Adrenal gland (tissue), 9 donors: ENCODE measurements at regions not wholly inside any gene's neighbourhood (a gene's known extent, or its start where the extent isn't known, plus 50 kb on each side); places are given as distances from the start of the nearest gene placed in this dataset.
"Not testable (repeated sequence)": the region's sequence is repeated elsewhere in the genome, so short reads cannot be mapped to it uniquely, and the experiment has no call there.

Source experiments
- DNase-seq, 7 donors: peaks; one replicate each; pipeline ENCODE4 v3.0.0-alpha.2; 2019 to 2020
- H3K27ac ChIP-seq, 5 donors: fragments of 200-600 bp; sonication (generic) in 4 of 5; 1 replicate in 3 of 5; 2 replicates in 2 of 5; pipeline versions ENCODE4 v1.5.1 to v1.8.0; 2016 to 2020; ENCODE audit warnings: mild to moderate bottlenecking in 1 of 5
- H3K27me3 ChIP-seq: fragments of 200-600 bp; 2 replicates; pipeline ENCODE4 v1.8.0; 2021
- H3K36me3 ChIP-seq, 2 donors: fragments of 200-600 bp; replicated peaks in 1 of 2; 1 replicate in 1 of 2; 2 replicates in 1 of 2; pipeline versions ENCODE4 v1.5.1 to v1.8.0; 2018 to 2022
- H3K4me1 ChIP-seq, 2 donors: fragments of 200-600 bp; replicated peaks in 1 of 2; 1 replicate in 1 of 2; 2 replicates in 1 of 2; pipeline versions ENCODE4 v1.5.1 to v1.8.0; 2018 to 2021
- H3K4me3 ChIP-seq, 4 donors: fragments of 200-600 bp; sonication (generic) in 3 of 4; one replicate each; pipeline ENCODE4 v1.5.1; 2016 to 2018
- H3K9me3 ChIP-seq, 3 donors: fragments of 200-600 bp; sonication (generic) in 1 of 3; replicated peaks in 1 of 3; 1 replicate in 2 of 3; 2 replicates in 1 of 3; pipeline versions ENCODE4 v1.5.1 to v1.8.0; 2016 to 2021
- POLR2A ChIP-seq, 2 donors: fragments of 450-650 bp; IDR thresholded peaks; one replicate each; pipeline ENCODE4 v1.6.1; 2017; ENCODE audit warnings: antibody characterized with exemption in 2 of 2, mild to moderate bottlenecking in 2 of 2, moderate library complexity in 1 of 2
- WGBS, 4 donors: extraction: QIAGEN DNeasy Blood & Tissue Kit in 2 of 4; methylation state at CpG; one replicate each; pipeline versions ENCODE4 v1.1.5 to v1.1.7; 2013 to 2017; 5-methylcytosine and 5-hydroxymethylcytosine counted together
- intact Hi-C, 2 donors: fragments of 100-400 bp; cut with DNase I; formaldehyde crosslinking; loops; one replicate each; pipeline versions ENCODE4 v1.14.1 to v1.15.0; 2022 to 2023
- TF ChIP-seq, protein P1 (sequence below), 6 experiments: fragments of 450-650 bp in 4 of 6; fragments of 200-600 bp in 2 of 6; sonication (generic) in 1 of 6; IDR thresholded peaks; 1 replicate in 5 of 6; 2 replicates in 1 of 6; pipeline versions ENCODE4 v1.5.1 to v1.8.0; 2016 to 2021; ENCODE audit warnings: antibody characterized with exemption in 6 of 6, mild to moderate bottlenecking in 2 of 6, moderate library complexity in 1 of 6
- donor health status: healthy with polysubstance abuse.
- donor health status: Bipolar disorder and iron deficiency.
- donor health status: DM: yes; HTN: yes; CAD: no.
- donor health status: DM: no; HTN: no; CAD: no.
- donor health status: DM: no; HTN: no; CAD: no.

DNA sequence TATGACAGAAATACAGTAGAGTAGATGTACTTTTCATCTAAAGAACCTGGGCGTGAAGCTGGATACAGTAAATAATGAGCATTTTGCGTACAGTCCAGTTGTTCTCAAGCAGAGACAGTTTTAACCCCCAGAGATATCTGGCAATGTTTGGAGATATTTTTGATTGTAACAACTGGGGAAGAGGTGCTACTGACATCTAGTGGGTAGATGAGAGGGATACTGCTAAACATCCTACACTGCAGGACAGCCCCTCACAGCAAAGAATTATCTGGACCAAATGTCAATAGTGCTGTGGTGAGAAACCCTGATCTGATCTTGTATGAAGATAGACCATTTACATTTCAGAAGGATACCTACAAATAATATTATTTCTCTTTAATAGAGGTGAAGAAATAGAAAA is 200.2 kb upstream of the FAM47A start:
- 45 to 63% (median 51%) methylated on average over 2 of the region's 2 CpGs for WGBS, 4 donors
- intact Hi-C loops, result no loop called here
- no peak overlapping the region for H3K4me3 ChIP-seq
- DNase-seq, result no peak
- H3K9me3 ChIP-seq, result no peaks in the 10 kb centered on the region
- no peaks in the 10 kb centered on the region for H3K27me3 ChIP-seq
- TF ChIP-seq POLR2A (IDR thresholded peaks at IDR 0.05), result no peak
- TF ChIP-seq, protein P1, sequence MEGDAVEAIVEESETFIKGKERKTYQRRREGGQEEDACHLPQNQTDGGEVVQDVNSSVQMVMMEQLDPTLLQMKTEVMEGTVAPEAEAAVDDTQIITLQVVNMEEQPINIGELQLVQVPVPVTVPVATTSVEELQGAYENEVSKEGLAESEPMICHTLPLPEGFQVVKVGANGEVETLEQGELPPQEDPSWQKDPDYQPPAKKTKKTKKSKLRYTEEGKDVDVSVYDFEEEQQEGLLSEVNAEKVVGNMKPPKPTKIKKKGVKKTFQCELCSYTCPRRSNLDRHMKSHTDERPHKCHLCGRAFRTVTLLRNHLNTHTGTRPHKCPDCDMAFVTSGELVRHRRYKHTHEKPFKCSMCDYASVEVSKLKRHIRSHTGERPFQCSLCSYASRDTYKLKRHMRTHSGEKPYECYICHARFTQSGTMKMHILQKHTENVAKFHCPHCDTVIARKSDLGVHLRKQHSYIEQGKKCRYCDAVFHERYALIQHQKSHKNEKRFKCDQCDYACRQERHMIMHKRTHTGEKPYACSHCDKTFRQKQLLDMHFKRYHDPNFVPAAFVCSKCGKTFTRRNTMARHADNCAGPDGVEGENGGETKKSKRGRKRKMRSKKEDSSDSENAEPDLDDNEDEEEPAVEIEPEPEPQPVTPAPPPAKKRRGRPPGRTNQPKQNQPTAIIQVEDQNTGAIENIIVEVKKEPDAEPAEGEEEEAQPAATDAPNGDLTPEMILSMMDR (IDR thresholded peaks at IDR 0.05), result no peak
- H3K36me3 ChIP-seq, result no peaks in the 10 kb centered on the region
- H3K27ac ChIP-seq, result no peak overlapping the region
- no peaks in the 10 kb centered on the region for H3K4me1 ChIP-seq

DNA sequence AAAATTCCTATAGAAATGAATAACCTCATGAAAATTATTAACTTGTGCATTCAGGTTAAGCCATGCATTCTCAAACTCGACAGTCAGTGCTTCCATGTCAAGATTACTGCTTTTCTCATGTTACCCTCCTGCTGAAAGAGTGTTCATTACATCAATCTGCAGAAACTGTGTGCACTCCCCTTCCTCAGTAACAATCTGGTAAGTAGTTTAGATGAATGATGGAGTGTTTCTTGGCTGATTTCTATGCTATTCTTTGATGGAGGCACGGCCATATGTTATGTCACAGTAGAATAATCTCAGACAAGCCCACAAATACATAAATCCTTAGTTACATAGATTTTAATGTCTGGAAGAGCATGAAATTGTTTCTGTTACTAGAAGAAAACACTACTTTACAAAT is 193.3 kb upstream of the FAM47A start:
- Histone ChIP-seq H3K9me3 (no peaks in the 10 kb centered on the region), H3K4me1 (no peaks in the 10 kb centered on the region), H3K27me3 (no peaks in the 10 kb centered on the region), H3K36me3 (no peaks in the 10 kb centered on the region), H3K4me3 (no peak overlapping the region), H3K27ac (no peak overlapping the region)
- no peak for DNase-seq
- intact Hi-C loops, result no loop called here
- TF ChIP-seq POLR2A (IDR thresholded peaks at IDR 0.05), result no peak
- TF ChIP-seq, protein P1 (IDR thresholded peaks at IDR 0.05), result no peak
- 29 to 43% (median 33%) methylated on average over 1 to 2 of the region's 2 CpGs for WGBS, 4 donors

DNA sequence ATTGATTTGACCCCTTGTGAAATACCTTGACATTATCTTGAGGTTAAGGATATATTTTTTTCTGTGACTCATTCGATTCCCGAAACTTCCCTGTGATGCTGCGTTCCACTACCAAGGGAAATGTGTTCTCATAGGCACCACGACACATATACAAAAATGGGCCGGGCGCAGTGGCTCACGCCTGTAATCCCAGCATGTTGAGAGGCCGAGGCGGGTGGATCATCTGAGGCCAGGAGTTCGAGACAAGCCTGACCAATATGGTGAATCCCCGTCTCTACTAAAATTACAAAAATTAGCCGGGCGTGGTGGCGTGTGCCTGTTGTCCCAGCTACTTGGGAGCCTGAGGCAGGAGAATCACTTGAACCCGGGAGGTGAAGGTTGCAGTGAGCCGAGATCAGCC is 188.3 kb upstream of the FAM47A start:
- 86 to 93% (median 90%) methylated on average over 12 to 16 of the region's 16 CpGs for WGBS, 4 donors
- DNase-seq, H3K9me3 ChIP-seq, H3K27ac ChIP-seq, H3K4me3 ChIP-seq, H3K27me3 ChIP-seq, H3K4me1 ChIP-seq, intact Hi-C loops, H3K36me3 ChIP-seq: not testable (repeated sequence)

DNA sequence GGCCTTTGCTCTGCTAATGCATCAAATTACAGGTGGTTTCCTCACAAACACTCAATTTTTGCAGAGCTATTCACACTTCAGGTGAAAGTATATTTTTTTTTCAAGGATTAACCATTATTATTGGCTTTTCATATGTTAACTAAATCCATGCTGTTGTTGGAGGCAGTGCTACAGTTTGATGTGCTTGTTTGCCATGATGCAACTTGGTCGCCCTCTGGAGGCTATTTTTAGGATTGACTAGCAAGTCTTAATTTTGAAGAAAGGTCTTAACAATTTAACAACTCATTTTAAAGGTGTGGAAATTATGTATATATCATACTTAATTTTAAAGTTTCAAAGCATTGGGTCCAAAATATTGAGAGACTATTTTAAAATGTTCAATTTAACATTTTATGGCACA is 168.8 kb upstream of the FAM47A start:
- no peak for TF ChIP-seq POLR2A (IDR thresholded peaks at IDR 0.05)
- TF ChIP-seq, protein P1 (IDR thresholded peaks at IDR 0.05), result peak; percentile 36 to 68 (median 42)
- Histone ChIP-seq H3K36me3 (no peaks in the 10 kb centered on the region), H3K27me3 (peaks cover under 1% of the 10 kb centered on the region), H3K9me3 (no peaks in the 10 kb centered on the region), H3K4me3 (no peak overlapping the region), H3K27ac (no peak overlapping the region), H3K4me1 (no peaks in the 10 kb centered on the region)
- peak; percentile 24 to 53 (median 36) for DNase-seq
- WGBS, 4 donors, result 0 to 3% (median 1%) methylated on average over 1 of the region's 1 CpG
- intact Hi-C loops, result loop anchor here in 1 of 2 donors (10.0 kb wide), 1 partner anchor 866 kb away; no protein-coding TSS in a partner anchor

DNA sequence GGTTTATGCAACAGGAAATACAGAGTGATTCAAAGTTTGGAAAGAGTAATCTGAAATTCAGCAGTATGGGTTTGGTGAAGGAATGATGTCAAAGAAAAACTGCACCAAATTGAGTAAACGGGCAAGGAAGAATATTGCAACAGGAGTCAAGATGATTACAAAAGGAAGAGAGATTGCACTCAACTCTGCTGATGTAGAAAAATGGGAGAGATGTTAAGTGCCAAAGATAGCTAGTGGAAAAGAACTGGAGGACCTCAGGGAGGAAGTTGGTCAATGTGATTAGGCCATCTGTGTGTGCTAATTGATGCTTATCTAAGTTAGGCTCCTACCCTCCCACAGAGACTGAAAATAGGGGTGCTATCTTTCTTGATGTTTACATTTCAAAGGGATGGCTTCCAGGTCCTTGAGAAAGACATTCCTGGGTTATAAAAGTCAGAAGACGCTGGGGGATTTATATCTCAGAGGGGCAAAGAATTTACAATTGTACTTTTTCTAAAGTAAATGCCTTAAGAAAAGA is 167.4 kb upstream of the FAM47A start:
- WGBS, 4 donors, result 48 to 61% (median 54%) methylated on average over 2 of the region's 2 CpGs
- H3K36me3 ChIP-seq, result no peaks in the 10 kb centered on the region
- H3K9me3 ChIP-seq, result no peaks in the 10 kb centered on the region
- TF ChIP-seq, protein P1 (IDR thresholded peaks at IDR 0.05), result no peak
- no peak for TF ChIP-seq POLR2A (IDR thresholded peaks at IDR 0.05)
- H3K27ac ChIP-seq, result no peak overlapping the region
- H3K27me3 ChIP-seq, result no peaks in the 10 kb centered on the region
- no peak overlapping the region for H3K4me3 ChIP-seq
- no peaks in the 10 kb centered on the region for H3K4me1 ChIP-seq
- intact Hi-C loops, result no loop called here
- DNase-seq, result no peak
